OCI-LY7 (cell line): ENCODE measurements at regions not wholly inside any gene's neighbourhood (a gene's known extent, or its start where the extent isn't known, plus 50 kb on each side); places are given as distances from the start of the nearest gene placed in this dataset.

Source experiments
- BruUV-seq: library from RNA; stranded (reverse); fragments of 400-500 nt; replicated peaks from 2 replicates; lab custom pipeline; 2021; lab: Mats Ljungman, UMichigan
- CTCF ChIA-PET: fragments of 300-600 bp; sonication (Branson Sonifier 250); formaldehyde crosslinking; loops from one replicate; lab custom pipeline; 2022; ENCODE audit warnings: antibody characterized with exemption; ENCODE audit not compliant: unreplicated experiment; lab: Charles Lee
- POLR2A ChIA-PET: fragments of 300-600 bp; sonication (Branson Sonifier 250); formaldehyde crosslinking; loops from one replicate; lab custom pipeline; 2022; ENCODE audit warnings: antibody characterized with exemption; lab: Charles Lee
- DNase-seq: peaks from one replicate; pipeline ENCODE4 v3.0.0-alpha.2; 2015; ENCODE audit warnings: low spot score
- H2AFZ ChIP-seq: fragments of 200-600 bp; sonication (generic), shearing (Covaris generic); 2 replicates; pipeline ENCODE4 v1.6.1; 2014; ENCODE audit warnings: mild to moderate bottlenecking, antibody characterized with exemption, low read length, moderate library complexity
- H3K27ac ChIP-seq: fragments of 200-600 bp; sonication (generic); 2 replicates; pipeline ENCODE4 v1.5.1; 2014; ENCODE audit warnings: mixed run types, low read depth, mild to moderate bottlenecking, moderate library complexity, low read length, inconsistent platforms; ENCODE audit not compliant: poor library complexity, severe bottlenecking
- H3K36me3 ChIP-seq: fragments of 200-600 bp; sonication (generic); 2 replicates; pipeline ENCODE4 v1.6.1; 2014; ENCODE audit warnings: mild to moderate bottlenecking, antibody characterized with exemption, low read length, moderate library complexity, mixed read lengths; ENCODE audit not compliant: insufficient read depth
- H3K4me1 ChIP-seq: fragments of 200-600 bp; sonication (generic); 2 replicates; pipeline ENCODE4 v1.5.1; 2014; ENCODE audit warnings: mild to moderate bottlenecking, low read length; ENCODE audit not compliant: insufficient read depth, poor library complexity, severe bottlenecking
- H3K4me2 ChIP-seq: fragments of 200-600 bp; sonication (generic); 2 replicates; pipeline ENCODE4 v1.6.1; 2014; ENCODE audit warnings: mild to moderate bottlenecking, low read length
- H3K4me3 ChIP-seq: fragments of 200-600 bp; sonication (generic); 2 replicates; pipeline ENCODE4 v1.5.1; 2014; ENCODE audit warnings: mild to moderate bottlenecking, low read depth, low read length; ENCODE audit not compliant: poor library complexity, severe bottlenecking
- H3K79me2 ChIP-seq: fragments of 200-600 bp; sonication (generic); 2 replicates; pipeline ENCODE4 v1.6.1; 2016; ENCODE audit warnings: low read depth, mild to moderate bottlenecking, low read length, moderate library complexity, mixed read lengths; ENCODE audit not compliant: insufficient read depth
- H3K9me2 ChIP-seq: fragments of 200-600 bp; sonication (generic); 2 replicates; pipeline ENCODE4 v1.6.1; 2016; ENCODE audit warnings: mild to moderate bottlenecking, low read length, mixed read lengths; ENCODE audit not compliant: insufficient read depth
- H3K9me3 ChIP-seq: fragments of 200-600 bp; sonication (generic); 2 replicates; pipeline ENCODE4 v1.6.1; 2014; ENCODE audit warnings: mild to moderate bottlenecking, mixed run types, low read length, mixed read lengths
- H4K20me1 ChIP-seq: fragments of 200-600 bp; sonication (generic); 2 replicates; pipeline ENCODE4 v1.6.1; 2014; ENCODE audit warnings: mild to moderate bottlenecking, antibody characterized with exemption, low read length, moderate library complexity, mixed read lengths; ENCODE audit not compliant: insufficient read depth
- CTCF ChIP-seq: fragments of 200-600 bp; sonication (generic); conservative IDR thresholded peaks from 2 replicates; pipeline ENCODE4 v1.5.1; 2014; ENCODE audit warnings: mild to moderate bottlenecking, antibody characterized with exemption, low read length, moderate library complexity, mixed read lengths
- EZH2phosphoT487 ChIP-seq: fragments of 200-600 bp; sonication (generic); IDR thresholded peaks from 2 replicates; pipeline ENCODE4 v1.6.1; 2018; ENCODE audit warnings: low read depth, borderline replicate concordance, mild to moderate bottlenecking, mixed run types, antibody characterized with exemption, low read length, moderate library complexity, mixed read lengths
- intact Hi-C: fragments of 100-400 bp; cut with micrococcal nuclease; formaldehyde crosslinking; loops from one replicate; pipeline ENCODE4 v1.10.0; 2022; ENCODE audit not compliant: unreplicated experiment

- Histone ChIP-seq H3K79me2 (no peaks in the 10 kb centered on the region), H3K4me1 (no peaks in the 10 kb centered on the region), H3K4me3 (no peak overlapping the region), H3K9me2 (no peaks in the 10 kb centered on the region), H3K9me3 (no peaks in the 10 kb centered on the region), H3K27ac (no peak overlapping the region), H2AFZ (no peak overlapping the region), H3K4me2 (no peak overlapping the region), H4K20me1 (no peaks in the 10 kb centered on the region), H3K36me3 (no peaks in the 10 kb centered on the region)
- POLR2A ChIA-PET = no interaction called here
- no peak for DNase-seq
- BruUV-seq = no TSS peak
- TF ChIP-seq CTCF (no peak), EZH2phosphoT487 (no peak)
- intact Hi-C loops = no loop called here
- CTCF ChIA-PET = no interaction called here
These were observed 745.0 kb downstream of the CBLN2 start for GRCh38 chr18:71798986-71799673.

GRCh38 chr18:71797554-71797953 lies 746.6 kb downstream of the CBLN2 start:
- Histone ChIP-seq H3K9me3 (no peaks in the 10 kb centered on the region), H3K27ac (no peak overlapping the region), H3K9me2 (no peaks in the 10 kb centered on the region), H3K4me3 (no peak overlapping the region), H3K36me3 (no peaks in the 10 kb centered on the region), H4K20me1 (no peaks in the 10 kb centered on the region), H2AFZ (no peak overlapping the region), H3K4me2 (no peak overlapping the region), H3K79me2 (no peaks in the 10 kb centered on the region), H3K4me1 (no peaks in the 10 kb centered on the region)
- intact Hi-C loops = no loop called here
- no TSS peak for BruUV-seq
- ChIA-PET CTCF (no interaction called here), POLR2A (no interaction called here)
- DNase-seq = no peak
- TF ChIP-seq EZH2phosphoT487 (no peak), CTCF (no peak)

- H3K36me3 ChIP-seq = no peaks in the 10 kb centered on the region
- CTCF ChIA-PET = no interaction called here
- no peak overlapping the region for H3K27ac ChIP-seq
- H3K4me2 ChIP-seq = no peak overlapping the region
- POLR2A ChIA-PET = no interaction called here
- H3K79me2 ChIP-seq = no peaks in the 10 kb centered on the region
- no peak overlapping the region for H2AFZ ChIP-seq
- no peak overlapping the region for H3K4me3 ChIP-seq
- intact Hi-C loops = no loop called here
- no TSS peak for BruUV-seq
- TF ChIP-seq CTCF = peak; percentile 61
- TF ChIP-seq EZH2phosphoT487 = no peak
- H3K9me3 ChIP-seq = no peaks in the 10 kb centered on the region
- H3K9me2 ChIP-seq = no peaks in the 10 kb centered on the region
- no peaks in the 10 kb centered on the region for H3K4me1 ChIP-seq
- DNase-seq = peak; percentile 0
- no peaks in the 10 kb centered on the region for H4K20me1 ChIP-seq
These were observed 759.4 kb downstream of the CBLN2 start for GRCh38 chr18:71784777-71785176.
